Fibroblast of the aortic adventitia (primary cell): ENCODE measurements at regions not wholly inside any gene's neighbourhood (a gene's known extent, or its start where the extent isn't known, plus 50 kb on each side); places are given as distances from the start of the nearest gene placed in this dataset.

Source experiments
- DNase-seq: peaks from one replicate; pipeline ENCODE4 v3.0.0-alpha.2; 2010; ENCODE audit warnings: low read depth
- H3K4me3 ChIP-seq: 2 replicates; pipeline ENCODE4 v1.5.1; 2011; ENCODE audit warnings: low read depth, mild to moderate bottlenecking, control low read depth, low read length, moderate library complexity
- CTCF ChIP-seq: IDR thresholded peaks from 2 replicates; pipeline ENCODE4 v1.5.1; 2011; ENCODE audit warnings: mild to moderate bottlenecking, low read length, control low read depth, inconsistent platforms; ENCODE audit not compliant: insufficient read depth

GRCh38 chr11:116557282-116557681 lies 215.5 kb downstream of the BUD13 start:
- DNase-seq = no peak
- no peak for TF ChIP-seq CTCF
- no peak overlapping the region for H3K4me3 ChIP-seq

GRCh38 chr11:116556483-116556882 lies 216.3 kb downstream of the BUD13 start:
- DNase-seq = no peak
- no peak for TF ChIP-seq CTCF
- H3K4me3 ChIP-seq = no peak overlapping the region

- no peak for TF ChIP-seq CTCF
- H3K4me3 ChIP-seq = no peak overlapping the region
- no peak for DNase-seq
Observed at GRCh38 chr11:116553482-116553881, 219.3 kb downstream of the BUD13 start.

- no peak for DNase-seq
- no peak overlapping the region for H3K4me3 ChIP-seq
- no peak for TF ChIP-seq CTCF
Observed at GRCh38 chr11:116551576-116551975, 221.2 kb downstream of the BUD13 start.

- TF ChIP-seq CTCF = no peak
- DNase-seq = no peak
- no peak overlapping the region for H3K4me3 ChIP-seq
Observed at GRCh38 chr11:116548256-116548655, 224.5 kb downstream of the BUD13 start.

DNA sequence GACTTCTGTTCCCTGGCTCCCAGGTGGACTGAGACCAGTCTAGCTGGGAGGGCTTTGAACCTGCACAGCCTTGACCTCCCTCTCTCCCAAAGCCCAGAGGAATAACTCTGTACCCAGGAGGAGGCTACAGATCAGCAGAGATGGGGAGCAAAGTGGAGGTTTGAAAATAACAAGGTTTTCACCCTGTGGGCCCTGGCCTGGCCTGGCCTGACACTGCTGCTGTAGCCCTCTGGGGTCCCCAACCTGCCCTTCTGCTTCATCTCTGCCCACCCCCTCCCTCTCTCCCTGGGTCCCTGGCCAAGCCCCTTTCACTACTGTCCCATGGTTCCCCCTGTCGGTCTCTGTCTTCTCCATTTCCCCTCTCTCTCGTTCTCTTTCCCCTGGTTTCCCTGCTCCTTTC lies 225.2 kb downstream of the BUD13 start:
- H3K4me3 ChIP-seq = no peak overlapping the region
- no peak for DNase-seq
- TF ChIP-seq CTCF = no peak

- no peak for TF ChIP-seq CTCF
- DNase-seq = no peak
- H3K4me3 ChIP-seq = no peak overlapping the region
Observed at GRCh38 chr11:116545912-116546311, 226.9 kb downstream of the BUD13 start.
